H1 (cell line): ENCODE measurements at regions not wholly inside any gene's neighbourhood (a gene's known extent, or its start where the extent isn't known, plus 50 kb on each side); places are given as distances from the start of the nearest gene placed in this dataset.

ENCODE experiments used
- CTCF ChIA-PET: fragments of 300-600 bp; sonication (Branson Sonifier 250); formaldehyde crosslinking; loops from one replicate; lab custom pipeline; 2021; ENCODE audit not compliant: partially characterized antibody; lab: Charles Lee
- POLR2A ChIA-PET: fragments of 300-600 bp; sonication (Branson Sonifier 250); formaldehyde crosslinking; loops from one replicate; lab custom pipeline; 2021; ENCODE audit warnings: inconsistent platforms; ENCODE audit not compliant: partially characterized antibody; lab: Charles Lee
- DNase-seq, 2 experiments: peaks; one replicate each; pipeline versions ENCODE4 v3.0.0 to v3.0.0-alpha.2; 2010 to 2022; ENCODE audit warnings: low spot score in 2 of 2, low read depth in 1 of 2, mixed read lengths in 1 of 2
- FAIRE-seq: peaks from 2 replicates; lab custom pipeline; 2011; peaks lifted over from hg19 to GRCh38; lab: Jason Lieb, UNC
- H2AFZ ChIP-seq: 2 replicates; pipeline ENCODE4 v1.8.1; 2012; ENCODE audit warnings: low read length, inconsistent platforms
- H2AK5ac ChIP-seq: 2 replicates; pipeline ENCODE4 v1.6.1; 2013; ENCODE audit warnings: low read depth, low read length
- H2BK120ac ChIP-seq: replicated peaks from 2 replicates; pipeline ENCODE3; 2013; ENCODE audit warnings: low read depth, low read length, inconsistent platforms
- H2BK12ac ChIP-seq: 2 replicates; pipeline ENCODE4 v1.6.1; 2013; ENCODE audit warnings: low read depth, low read length
- H2BK15ac ChIP-seq: 2 replicates; pipeline ENCODE4 v1.6.1; 2013; ENCODE audit warnings: low read length
- H2BK20ac ChIP-seq: 2 replicates; pipeline ENCODE4 v1.6.1; 2013; ENCODE audit warnings: low read length
- H2BK5ac ChIP-seq: 2 replicates; pipeline ENCODE4 v1.6.1; 2013; ENCODE audit warnings: low read depth, low read length
- H3K14ac ChIP-seq: 2 replicates; pipeline ENCODE4 v1.6.1; 2013; ENCODE audit warnings: inconsistent platforms; ENCODE audit not compliant: insufficient read length
- H3K18ac ChIP-seq: 2 replicates; pipeline ENCODE4 v1.6.1; 2013; ENCODE audit warnings: low read length; ENCODE audit errors: extremely low read depth
- H3K23ac ChIP-seq: 2 replicates; pipeline ENCODE4 v1.6.1; 2013; ENCODE audit warnings: inconsistent platforms; ENCODE audit not compliant: insufficient read length
- H3K23me2 ChIP-seq: 2 replicates; pipeline ENCODE4 v1.6.1; 2013; ENCODE audit warnings: low read depth, low read length
- H3K27ac ChIP-seq: 2 replicates; pipeline ENCODE4 v1.6.1; 2011; ENCODE audit warnings: low read depth, low read length, inconsistent platforms
- H3K27me3 ChIP-seq, 4 experiments: replicated peaks in 1 of 4; 1 replicate in 1 of 4; 2 replicates in 3 of 4; pipeline versions ENCODE4 v1.6.1 to v1.8.1; 2011 to 2013; ENCODE audit warnings: low read length in 3 of 4, mild to moderate bottlenecking in 3 of 4, inconsistent platforms in 2 of 4, mixed read lengths in 2 of 4, moderate library complexity in 1 of 4; ENCODE audit not compliant: control insufficient read depth in 3 of 4, insufficient read depth in 3 of 4; ENCODE audit errors: extremely low read depth in 1 of 4
- H3K36me3 ChIP-seq, 4 experiments: 2 replicates each; pipeline versions ENCODE4 v1.6.1 to v1.8.1; 2011 to 2013; ENCODE audit warnings: mild to moderate bottlenecking in 4 of 4, low read length in 3 of 4, moderate library complexity in 2 of 4, control low read depth in 1 of 4, inconsistent platforms in 1 of 4; ENCODE audit not compliant: insufficient read depth in 4 of 4, control insufficient read depth in 2 of 4
- H3K4ac ChIP-seq: replicated peaks from 2 replicates; pipeline ENCODE3; 2013; ENCODE audit warnings: low read length, low read depth, mixed read lengths, inconsistent platforms; ENCODE audit not compliant: insufficient read length
- H3K4me1 ChIP-seq, 4 experiments: replicated peaks in 1 of 4; 1 replicate in 1 of 4; 2 replicates in 3 of 4; pipeline versions ENCODE4 v1.6.1 to v1.8.1; 2011 to 2013; ENCODE audit warnings: low read length in 3 of 4, inconsistent platforms in 2 of 4, mixed read lengths in 1 of 4; ENCODE audit not compliant: insufficient read depth in 4 of 4, control insufficient read depth in 3 of 4
- H3K4me2 ChIP-seq, 2 experiments: 2 replicates each; pipeline versions ENCODE4 v1.6.1 to v1.8.1; 2011 to 2013; ENCODE audit warnings: low read depth in 2 of 2, low read length in 2 of 2, control low read depth in 1 of 2, inconsistent platforms in 1 of 2, mild to moderate bottlenecking in 1 of 2; ENCODE audit not compliant: insufficient read depth in 1 of 2
- H3K4me3 ChIP-seq, 4 experiments: fragments of 200-600, 300-600 bp in 1 of 4; sonication (generic), shearing (Covaris generic), sonication (Bioruptor Twin) in 1 of 4; 2 replicates each; pipeline versions ENCODE4 v1.5.1 to v1.8.1; 2011 to 2016; ENCODE audit warnings: low read length in 4 of 4, low read depth in 3 of 4, control low read depth in 2 of 4, inconsistent platforms in 2 of 4, mild to moderate bottlenecking in 2 of 4, mixed read lengths in 1 of 4, moderate library complexity in 1 of 4; ENCODE audit not compliant: insufficient read depth in 2 of 4; ENCODE audit errors: extremely low read depth in 1 of 4
- H3K56ac ChIP-seq: replicated peaks from 2 replicates; pipeline ENCODE3; 2013; ENCODE audit warnings: low read depth, mild to moderate bottlenecking, mixed read lengths, low read length, inconsistent platforms; ENCODE audit not compliant: insufficient read length
- H3K79me1 ChIP-seq: 2 replicates; pipeline ENCODE4 v1.6.1; 2013; ENCODE audit warnings: low read depth, low read length, control low read depth
- H3K79me2 ChIP-seq, 2 experiments: 2 replicates each; pipeline versions ENCODE4 v1.6.1 to v1.8.1; 2012 to 2013; ENCODE audit warnings: low read length in 2 of 2, mild to moderate bottlenecking in 2 of 2, inconsistent platforms in 1 of 2; ENCODE audit not compliant: insufficient read depth in 2 of 2, control insufficient read depth in 1 of 2
- H3K9ac ChIP-seq, 4 experiments: replicated peaks in 1 of 4; 1 replicate in 1 of 4; 2 replicates in 3 of 4; pipeline versions ENCODE4 v1.6.1 to v1.8.1; 2011 to 2013; ENCODE audit warnings: low read depth in 3 of 4, low read length in 3 of 4, control low read depth in 2 of 4, mild to moderate bottlenecking in 2 of 4, moderate library complexity in 2 of 4, inconsistent platforms in 1 of 4; ENCODE audit errors: extremely low read depth in 1 of 4
- H3K9me3 ChIP-seq, 2 experiments: 2 replicates each; pipeline versions ENCODE4 v1.6.1 to v1.8.1; 2012 to 2013; ENCODE audit warnings: mild to moderate bottlenecking in 2 of 2, moderate library complexity in 2 of 2, control low read depth in 1 of 2, inconsistent platforms in 1 of 2, low read depth in 1 of 2, low read length in 1 of 2, mixed read lengths in 1 of 2; ENCODE audit not compliant: insufficient read depth in 2 of 2
- H4K20me1 ChIP-seq, 2 experiments: replicated peaks in 1 of 2; 2 replicates each; pipeline versions ENCODE3 to v1.8.1; 2011 to 2013; ENCODE audit warnings: inconsistent platforms in 2 of 2, low read length in 2 of 2, mild to moderate bottlenecking in 1 of 2; ENCODE audit not compliant: insufficient read depth in 2 of 2, control insufficient read depth in 1 of 2
- H4K5ac ChIP-seq: 2 replicates; pipeline ENCODE4 v1.6.1; 2013; ENCODE audit warnings: low read length, low read depth, mixed read lengths, inconsistent platforms; ENCODE audit not compliant: insufficient read length
- H4K8ac ChIP-seq: 2 replicates; pipeline ENCODE4 v1.8.0; 2013; ENCODE audit warnings: mild to moderate bottlenecking, moderate library complexity, low read length, inconsistent platforms; ENCODE audit not compliant: insufficient read depth; ENCODE audit errors: extremely low read depth
- H4K91ac ChIP-seq: replicated peaks from 2 replicates; pipeline ENCODE3; 2013; ENCODE audit warnings: low read length, mixed read lengths, inconsistent platforms; ENCODE audit not compliant: insufficient read length
- RNF2 ChIP-seq: fragments of 200-900, 300-1000 bp; sonication (generic); IDR thresholded peaks from 2 replicates; pipeline ENCODE4 v1.7.1; 2016; ENCODE audit warnings: borderline replicate concordance, low read depth, mild to moderate bottlenecking, antibody characterized with exemption, low read length; ENCODE audit not compliant: poor library complexity, severe bottlenecking; ENCODE audit errors: missing control alignments
- WGBS, 2 experiments: shearing (Covaris generic) in 1 of 2; methylation state at CpG; one replicate each; pipeline versions ENCODE4 v1.1.6 to v1.1.7; 2013 to 2015; ENCODE audit warnings: low lambda C conversion rate in 2 of 2, mixed read lengths in 2 of 2, inconsistent platforms in 1 of 2, low coverage in 1 of 2, missing lambda C conversion rate in 1 of 2; ENCODE audit not compliant: insufficient replicate concordance in 2 of 2, insufficient coverage in 1 of 2, insufficient read length in 1 of 2; ENCODE audit errors: extremely low coverage in 1 of 2, missing lambda C conversion rate in 1 of 2; 5-methylcytosine and 5-hydroxymethylcytosine counted together

DNA sequence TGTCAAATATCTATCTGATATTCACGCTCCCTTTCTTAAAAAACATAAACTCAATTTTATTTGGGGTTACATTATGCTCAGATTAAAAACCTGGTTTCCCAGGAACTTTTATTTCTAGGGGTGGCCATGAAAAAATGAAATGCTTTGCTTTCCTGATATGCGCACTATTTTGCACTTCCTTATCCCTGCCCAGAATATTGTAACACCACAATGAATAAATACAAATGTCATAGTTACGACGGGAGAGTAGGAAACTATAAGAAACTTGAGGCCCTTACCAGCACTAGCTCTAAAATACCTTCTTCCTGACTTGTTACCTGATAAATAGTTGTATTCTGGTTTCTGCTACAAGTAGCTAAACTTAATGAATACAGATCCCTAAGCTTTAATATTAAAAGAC lies 475.6 kb upstream of the CWC22 start:
- WGBS, 2 experiments = 93% methylated on average over 4 of the region's 4 CpGs; no CpG with 5 or more reads in 1 of the 2 experiments
- H3K79me1 ChIP-seq = no peaks in the 10 kb centered on the region
- H3K4me2 ChIP-seq = no peak overlapping the region
- H2BK15ac ChIP-seq = no peak overlapping the region
- H3K9ac ChIP-seq = no peak overlapping the region
- no peak overlapping the region for H2BK120ac ChIP-seq
- no peaks in the 10 kb centered on the region for H4K20me1 ChIP-seq
- no peak overlapping the region for H3K14ac ChIP-seq
- H3K4ac ChIP-seq = no peak overlapping the region
- FAIRE-seq = no peak
- H3K56ac ChIP-seq = no peak overlapping the region
- no peak overlapping the region for H4K8ac ChIP-seq
- H3K36me3 ChIP-seq = no peaks in the 10 kb centered on the region
- no peak overlapping the region for H2BK5ac ChIP-seq
- ChIA-PET POLR2A (no interaction called here), CTCF (no interaction called here)
- no peak overlapping the region for H2BK20ac ChIP-seq
- no peaks in the 10 kb centered on the region for H3K79me2 ChIP-seq
- H3K4me1 ChIP-seq = no peaks in the 10 kb centered on the region
- H3K4me3 ChIP-seq = no peak overlapping the region
- H3K27ac ChIP-seq = no peak overlapping the region
- no peak overlapping the region for H2BK12ac ChIP-seq
- H3K18ac ChIP-seq = no peak overlapping the region
- no peaks in the 10 kb centered on the region for H3K27me3 ChIP-seq
- no peaks in the 10 kb centered on the region for H3K23me2 ChIP-seq
- no peak overlapping the region for H2AK5ac ChIP-seq
- H4K5ac ChIP-seq = no peak overlapping the region
- H4K91ac ChIP-seq = no peak overlapping the region
- DNase-seq = no peak
- H3K9me3 ChIP-seq = no peaks in the 10 kb centered on the region
- TF ChIP-seq RNF2 = no peak
- H2AFZ ChIP-seq = no peak overlapping the region
- H3K23ac ChIP-seq = no peak overlapping the region
